ENCODE measurements at regions not wholly inside any gene's neighbourhood (a gene's known extent, or its start where the extent isn't known, plus 50 kb on each side); places are given as distances from the start of the nearest gene placed in this dataset.
A peak's percentile ranks its signal among the peaks of the same experiment; 100 is the strongest.

DNA sequence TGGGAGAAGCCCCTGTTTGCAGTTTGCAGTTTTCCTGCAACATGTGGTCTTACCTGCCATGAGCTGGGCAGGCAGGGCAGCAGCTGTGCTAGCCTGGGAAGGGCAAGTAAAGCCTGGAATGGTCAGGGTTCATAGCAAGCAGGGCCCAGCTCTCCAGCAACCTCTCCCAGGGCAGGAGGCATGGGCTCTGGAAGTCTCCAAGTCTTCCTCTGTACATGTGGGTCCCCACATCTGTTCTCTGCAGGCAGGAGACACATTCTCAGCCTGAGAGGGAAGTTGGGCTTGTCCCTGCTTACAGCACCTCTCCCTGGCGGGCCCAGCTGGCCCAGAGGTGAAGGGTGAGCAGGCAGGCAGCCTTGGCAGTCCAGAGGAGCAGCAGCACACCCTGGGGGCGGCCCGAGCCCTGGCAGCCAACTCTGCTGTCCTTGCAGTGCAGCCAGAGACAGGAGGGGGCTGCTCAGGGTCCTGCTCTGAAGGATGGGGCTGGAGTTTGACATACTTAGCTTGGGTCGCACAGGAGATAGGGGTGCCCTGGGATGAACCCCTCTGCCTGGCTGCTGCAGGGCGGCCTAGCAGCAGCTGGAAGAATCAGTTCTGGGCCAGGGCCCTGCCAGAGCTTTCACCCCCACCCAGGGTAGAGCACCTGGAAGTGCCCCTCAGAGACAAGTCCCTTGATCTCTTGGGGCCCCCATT is 176.0 kb downstream of the MRPL14 start:
- ATAC-seq (peak; percentile 66; the same call in 1 of the 2 replicates), DNase-seq (ENCODE audit: low read depth, low spot score) (peak; percentile 10)

More for the DNA sequence above, 176.0 kb downstream of the MRPL14 start:
- H3K9me3 ChIP-seq (ENCODE audit: control insufficient read depth in 1 of 2, insufficient read depth in 1 of 2, low read depth in 1 of 2, low read length in 2 of 2), result 0 out of 4 replicates have a peak, but pooled peaks cover 0 to under 1% of the 10 kb centered on the region in 2 experiments
- TF ChIP-seq CEBPB (IDR thresholded peaks at IDR 0.05; ENCODE audit: low read depth) (no peak), RAD21 (IDR thresholded peaks at IDR 0.05; ENCODE audit: low read depth) (peak; percentile 87), POLR2A (IDR thresholded peaks at IDR 0.05; ENCODE audit: borderline replicate concordance, extremely low read depth, insufficient read depth, insufficient read length) (no peak), YY1 (IDR thresholded peaks at IDR 0.05; ENCODE audit: extremely low read depth, insufficient replicate concordance, low read depth, low read length) (no peak), FOSL1 (IDR thresholded peaks at IDR 0.05; ENCODE audit: low read depth) (no peak)
- TF ChIP-seq, protein P1, sequence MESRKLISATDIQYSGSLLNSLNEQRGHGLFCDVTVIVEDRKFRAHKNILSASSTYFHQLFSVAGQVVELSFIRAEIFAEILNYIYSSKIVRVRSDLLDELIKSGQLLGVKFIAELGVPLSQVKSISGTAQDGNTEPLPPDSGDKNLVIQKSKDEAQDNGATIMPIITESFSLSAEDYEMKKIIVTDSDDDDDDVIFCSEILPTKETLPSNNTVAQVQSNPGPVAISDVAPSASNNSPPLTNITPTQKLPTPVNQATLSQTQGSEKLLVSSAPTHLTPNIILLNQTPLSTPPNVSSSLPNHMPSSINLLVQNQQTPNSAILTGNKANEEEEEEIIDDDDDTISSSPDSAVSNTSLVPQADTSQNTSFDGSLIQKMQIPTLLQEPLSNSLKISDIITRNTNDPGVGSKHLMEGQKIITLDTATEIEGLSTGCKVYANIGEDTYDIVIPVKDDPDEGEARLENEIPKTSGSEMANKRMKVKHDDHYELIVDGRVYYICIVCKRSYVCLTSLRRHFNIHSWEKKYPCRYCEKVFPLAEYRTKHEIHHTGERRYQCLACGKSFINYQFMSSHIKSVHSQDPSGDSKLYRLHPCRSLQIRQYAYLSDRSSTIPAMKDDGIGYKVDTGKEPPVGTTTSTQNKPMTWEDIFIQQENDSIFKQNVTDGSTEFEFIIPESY (IDR thresholded peaks at IDR 0.05; ENCODE audit: extremely low read depth, insufficient replicate concordance, low read length), result no peak
- TF ChIP-seq, protein P2, sequence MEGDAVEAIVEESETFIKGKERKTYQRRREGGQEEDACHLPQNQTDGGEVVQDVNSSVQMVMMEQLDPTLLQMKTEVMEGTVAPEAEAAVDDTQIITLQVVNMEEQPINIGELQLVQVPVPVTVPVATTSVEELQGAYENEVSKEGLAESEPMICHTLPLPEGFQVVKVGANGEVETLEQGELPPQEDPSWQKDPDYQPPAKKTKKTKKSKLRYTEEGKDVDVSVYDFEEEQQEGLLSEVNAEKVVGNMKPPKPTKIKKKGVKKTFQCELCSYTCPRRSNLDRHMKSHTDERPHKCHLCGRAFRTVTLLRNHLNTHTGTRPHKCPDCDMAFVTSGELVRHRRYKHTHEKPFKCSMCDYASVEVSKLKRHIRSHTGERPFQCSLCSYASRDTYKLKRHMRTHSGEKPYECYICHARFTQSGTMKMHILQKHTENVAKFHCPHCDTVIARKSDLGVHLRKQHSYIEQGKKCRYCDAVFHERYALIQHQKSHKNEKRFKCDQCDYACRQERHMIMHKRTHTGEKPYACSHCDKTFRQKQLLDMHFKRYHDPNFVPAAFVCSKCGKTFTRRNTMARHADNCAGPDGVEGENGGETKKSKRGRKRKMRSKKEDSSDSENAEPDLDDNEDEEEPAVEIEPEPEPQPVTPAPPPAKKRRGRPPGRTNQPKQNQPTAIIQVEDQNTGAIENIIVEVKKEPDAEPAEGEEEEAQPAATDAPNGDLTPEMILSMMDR (IDR thresholded peaks at IDR 0.05 in 2 of 3, conservative IDR thresholded peaks at IDR 0.05 in 1 of 3; ENCODE audit: borderline replicate concordance in 1 of 3, insufficient read depth in 1 of 3, low read depth in 2 of 3, low read length in 2 of 3), result peak; percentile 41 to 85 (median 43)
- no peaks in the 10 kb centered on the region for H3K9me2 ChIP-seq (ENCODE audit: insufficient read depth)
- H2AFZ ChIP-seq (ENCODE audit: low read depth, low read length, poor library complexity, severe bottlenecking), result no peak overlapping the region
- H3K9ac ChIP-seq (ENCODE audit: low read length), result no peak overlapping the region
- ChIA-PET POLR2A (interaction anchor here (2.2 kb wide), 1 partner anchor 181 kb away, joined by 8 read pairs; the partner anchor contains the start of gene VEGFA), CTCF (interaction anchor here (0.9 to 2.0 kb wide), 3 partner anchors 177 to 182 kb away, joined by 3 to 11 read pairs (median 4); partner anchors contain the start of gene VEGFA), RAD21 (ENCODE audit: low non-redundant PET in 1 of 2, low total read pairs in 2 of 2, uncharacterized antibody in 2 of 2, unreplicated experiment in 2 of 2) (interaction anchor here in 1 of 2 experiments (1.2 kb wide), 1 partner anchor 95 kb away, joined by 5 read pairs; no protein-coding TSS in a partner anchor)
- no peak overlapping the region for H3K4me2 ChIP-seq (ENCODE audit: low read length)
- no peaks in the 10 kb centered on the region for H3K36me3 ChIP-seq (ENCODE audit: control insufficient read depth in 1 of 2, insufficient read depth in 2 of 2, low read length in 2 of 2)
- no peak overlapping the region for H3K27ac ChIP-seq (ENCODE audit: low read depth, low read length)
- H3K4me3 ChIP-seq (replicated peaks in 1 of 2; ENCODE audit: low read depth in 1 of 2, low read length in 2 of 2), result no peak overlapping the region
- no peaks in the 10 kb centered on the region for H3K79me2 ChIP-seq (ENCODE audit: insufficient read depth, low read length)
- no peaks in the 10 kb centered on the region for H3K4me1 ChIP-seq (ENCODE audit: control insufficient read depth in 1 of 2, insufficient read depth in 2 of 2, low read length in 2 of 2)
- intact Hi-C loops (cut with micrococcal nuclease), result loop anchor here (1.0 to 5.0 kb wide), 4 partner anchors 121 to 284 kb away; no protein-coding TSS in a partner anchor
- BruUV-seq (replicated peaks), result no TSS peak
- H4K20me1 ChIP-seq (ENCODE audit: insufficient read depth), result no peaks in the 10 kb centered on the region
- no peaks in the 10 kb centered on the region for H3K27me3 ChIP-seq (ENCODE audit: insufficient read depth, low read length)

Measured in HCT116 (cell line).